HEK293T (cell line): ENCODE measurements at regions not wholly inside any gene's neighbourhood (a gene's known extent, or its start where the extent isn't known, plus 50 kb on each side); places are given as distances from the start of the nearest gene placed in this dataset.

Experiments
- BHLHE40 ChIP-seq: fragments of 450-650 bp; IDR thresholded peaks from 2 replicates; pipeline ENCODE4 v1.6.1; 2016; ENCODE audit warnings: mild to moderate bottlenecking, moderate library complexity, borderline replicate concordance
- CTBP1 ChIP-seq: fragments of 450-650 bp; IDR thresholded peaks from 2 replicates; pipeline ENCODE4 v1.6.1; 2016; ENCODE audit warnings: borderline replicate concordance
- ELF4 ChIP-seq: fragments of 450-650 bp; IDR thresholded peaks from 2 replicates; pipeline ENCODE4 v1.6.1; 2017; ENCODE audit warnings: antibody characterized with exemption
- FOXM1 ChIP-seq: fragments of 450-650 bp; IDR thresholded peaks from 2 replicates; pipeline ENCODE4 v1.6.1; 2017; ENCODE audit warnings: mild to moderate bottlenecking, borderline replicate concordance
- HDGF ChIP-seq: fragments of 450-650 bp; IDR thresholded peaks from 2 replicates; pipeline ENCODE4 v1.6.1; 2017; ENCODE audit warnings: antibody characterized with exemption, borderline replicate concordance
- NFRKB ChIP-seq: fragments of 450-650 bp; IDR thresholded peaks from 2 replicates; pipeline ENCODE4 v1.6.1; 2016; ENCODE audit warnings: mild to moderate bottlenecking, moderate library complexity
- SP1 ChIP-seq: fragments of 450-650 bp; IDR thresholded peaks from 2 replicates; pipeline ENCODE4 v1.6.1; 2017
- TARDBP ChIP-seq: fragments of 450-650 bp; IDR thresholded peaks from 2 replicates; pipeline ENCODE4 v1.6.1; 2016

DNA sequence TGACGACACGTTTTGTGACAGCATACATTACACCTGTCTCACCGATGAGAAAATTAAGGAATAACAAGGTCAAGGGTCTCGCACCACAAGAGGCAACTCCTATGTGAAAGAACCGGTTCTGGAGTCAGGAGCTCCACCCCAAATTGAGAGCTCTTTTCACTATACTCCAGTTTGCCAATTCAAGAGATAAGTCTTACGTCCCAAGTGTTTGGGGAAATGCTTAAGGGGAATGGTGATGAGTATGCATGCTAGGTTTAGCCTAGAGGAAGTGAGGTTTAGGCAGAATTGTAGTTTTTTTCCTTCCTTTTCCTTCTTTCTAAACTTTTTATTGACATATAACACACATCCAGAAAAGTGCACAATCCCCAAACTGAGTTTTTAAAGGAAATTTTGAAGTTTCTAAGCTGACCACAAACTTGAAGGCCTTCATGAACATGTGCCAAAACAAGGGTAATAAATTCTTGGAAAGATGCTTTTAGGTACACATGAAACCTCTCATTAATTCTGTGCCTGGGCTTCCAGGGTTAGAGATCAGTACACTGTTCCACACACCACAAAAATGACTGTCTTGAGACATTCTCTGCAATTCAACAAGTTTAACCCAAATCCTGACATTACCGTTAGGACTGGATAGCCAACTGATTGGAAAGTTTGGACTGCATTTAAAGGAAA, 127.6 kb upstream of the SLC1A3 start:
- TF ChIP-seq NFRKB (no peak), CTBP1 (no peak), ELF4 (no peak), BHLHE40 (no peak), HDGF (no peak), SP1 (no peak), TARDBP (no peak), FOXM1 (no peak)
